Stimulated activated CD4-positive, alpha-beta T cell treated with anti-CD3 and anti-CD28 coated beads, TNF-alpha, amount 100 ng/mL, for 4 hours (primary cell): ENCODE measurements at regions not wholly inside any gene's neighbourhood (a gene's known extent, or its start where the extent isn't known, plus 50 kb on each side); places are given as distances from the start of the nearest gene placed in this dataset.

Experiments used
- DNase-seq, 3 experiments: peaks; one replicate each; pipeline ENCODE4 v3.0.0-alpha.2; 2020; ENCODE audit warnings: low read depth in 3 of 3

GRCh38 chr1:234554218-234554697 lies 55.7 kb downstream of the IRF2BP2 start:
- DNase-seq: no peak

GRCh38 chr1:234553240-234554188 lies 56.5 kb downstream of the IRF2BP2 start:
- no peak for DNase-seq

- no peak for DNase-seq
These were observed 59.0 kb downstream of the IRF2BP2 start for GRCh38 chr1:234551032-234551378.

GRCh38 chr1:234550341-234551031 lies 59.5 kb downstream of the IRF2BP2 start:
- DNase-seq: no peak

GRCh38 chr1:234549447-234550021 lies 60.4 kb downstream of the IRF2BP2 start:
- no peak for DNase-seq

GRCh38 chr1:234546890-234547788 lies 62.8 kb downstream of the IRF2BP2 start:
- no peak for DNase-seq

GRCh38 chr1:234546387-234546704 lies 63.6 kb downstream of the IRF2BP2 start:
- no peak for DNase-seq

- no peak for DNase-seq
These were observed 64.2 kb downstream of the IRF2BP2 start for GRCh38 chr1:234545517-234546386.

GRCh38 chr1:234544087-234544579 lies 65.2 kb upstream of the TARBP1 start:
- peak in 2 of 3 experiments; percentile 17 to 24 for DNase-seq

- DNase-seq: no peak
These were observed 64.6 kb upstream of the TARBP1 start for GRCh38 chr1:234543442-234544086.

GRCh38 chr1:234542211-234542850 lies 63.4 kb upstream of the TARBP1 start:
- no peak for DNase-seq

GRCh38 chr1:234541286-234541975 lies 62.5 kb upstream of the TARBP1 start:
- DNase-seq: no peak

GRCh38 chr1:234540404-234540762 lies 61.4 kb upstream of the TARBP1 start:
- no peak for DNase-seq

GRCh38 chr1:234539666-234540403 lies 60.9 kb upstream of the TARBP1 start:
- no peak for DNase-seq

- DNase-seq: no peak
These were observed 60.1 kb upstream of the TARBP1 start for GRCh38 chr1:234538930-234539649.

GRCh38 chr1:234538062-234538731 lies 59.2 kb upstream of the TARBP1 start:
- no peak for DNase-seq

- no peak for DNase-seq
These were observed 58.3 kb upstream of the TARBP1 start for GRCh38 chr1:234537236-234537635.
